ENCODE measurements at regions not wholly inside any gene's neighbourhood (a gene's known extent, or its start where the extent isn't known, plus 50 kb on each side); places are given as distances from the start of the nearest gene placed in this dataset.

- TF ChIP-seq CTCF (IDR thresholded peaks at IDR 0.05), result no peak
- no peak for TF ChIP-seq POLR2A (IDR thresholded peaks at IDR 0.05)
These were observed 557.0 kb downstream of the FLRT2 start for GRCh38 chr14:86086962-86087361.

Data from adrenal gland (tissue), 5 donors.